ENCODE measurements at regions not wholly inside any gene's neighbourhood (a gene's known extent, or its start where the extent isn't known, plus 50 kb on each side); places are given as distances from the start of the nearest gene placed in this dataset.

DNA sequence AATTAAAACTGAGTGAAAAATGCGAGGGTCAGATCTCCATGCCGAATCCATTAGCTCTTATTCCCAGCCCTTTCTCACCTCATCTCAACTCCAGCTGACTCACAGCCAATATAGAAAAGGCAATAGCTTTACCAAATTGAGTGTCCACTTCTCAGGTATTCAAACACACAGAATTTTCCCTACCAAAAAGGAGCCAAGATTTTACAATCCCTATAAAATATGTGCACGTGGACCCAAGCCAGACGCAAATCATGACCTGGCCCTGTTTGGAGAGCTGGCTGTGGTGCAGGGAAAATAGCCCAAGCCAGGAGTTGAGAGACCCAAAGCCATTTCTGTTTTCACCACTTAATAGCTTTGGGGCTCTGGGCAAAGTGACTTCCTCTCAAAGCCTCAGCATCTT is 379.7 kb upstream of the AUTS2 start:
- TF ChIP-seq SP1 (IDR thresholded peaks at IDR 0.05) (no peak), FOXA2 (IDR thresholded peaks at IDR 0.05) (no peak), EGR1 (IDR thresholded peaks at IDR 0.05; ENCODE audit: low read depth in 2 of 2) (no peak), RXRA (IDR thresholded peaks at IDR 0.05) (no peak), CTCF (IDR thresholded peaks at IDR 0.05; ENCODE audit: low read depth, low read length, missing input control) (no peak), ATF3 (IDR thresholded peaks at IDR 0.05) (no peak)
- TF ChIP-seq, protein P1, sequence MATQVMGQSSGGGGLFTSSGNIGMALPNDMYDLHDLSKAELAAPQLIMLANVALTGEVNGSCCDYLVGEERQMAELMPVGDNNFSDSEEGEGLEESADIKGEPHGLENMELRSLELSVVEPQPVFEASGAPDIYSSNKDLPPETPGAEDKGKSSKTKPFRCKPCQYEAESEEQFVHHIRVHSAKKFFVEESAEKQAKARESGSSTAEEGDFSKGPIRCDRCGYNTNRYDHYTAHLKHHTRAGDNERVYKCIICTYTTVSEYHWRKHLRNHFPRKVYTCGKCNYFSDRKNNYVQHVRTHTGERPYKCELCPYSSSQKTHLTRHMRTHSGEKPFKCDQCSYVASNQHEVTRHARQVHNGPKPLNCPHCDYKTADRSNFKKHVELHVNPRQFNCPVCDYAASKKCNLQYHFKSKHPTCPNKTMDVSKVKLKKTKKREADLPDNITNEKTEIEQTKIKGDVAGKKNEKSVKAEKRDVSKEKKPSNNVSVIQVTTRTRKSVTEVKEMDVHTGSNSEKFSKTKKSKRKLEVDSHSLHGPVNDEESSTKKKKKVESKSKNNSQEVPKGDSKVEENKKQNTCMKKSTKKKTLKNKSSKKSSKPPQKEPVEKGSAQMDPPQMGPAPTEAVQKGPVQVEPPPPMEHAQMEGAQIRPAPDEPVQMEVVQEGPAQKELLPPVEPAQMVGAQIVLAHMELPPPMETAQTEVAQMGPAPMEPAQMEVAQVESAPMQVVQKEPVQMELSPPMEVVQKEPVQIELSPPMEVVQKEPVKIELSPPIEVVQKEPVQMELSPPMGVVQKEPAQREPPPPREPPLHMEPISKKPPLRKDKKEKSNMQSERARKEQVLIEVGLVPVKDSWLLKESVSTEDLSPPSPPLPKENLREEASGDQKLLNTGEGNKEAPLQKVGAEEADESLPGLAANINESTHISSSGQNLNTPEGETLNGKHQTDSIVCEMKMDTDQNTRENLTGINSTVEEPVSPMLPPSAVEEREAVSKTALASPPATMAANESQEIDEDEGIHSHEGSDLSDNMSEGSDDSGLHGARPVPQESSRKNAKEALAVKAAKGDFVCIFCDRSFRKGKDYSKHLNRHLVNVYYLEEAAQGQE (IDR thresholded peaks at IDR 0.05): no peak
- 78% methylated on average over 4 of the region's 4 CpGs for WGBS
- H3K4me3 ChIP-seq (ENCODE audit: low read depth in 1 of 3, low read length in 3 of 3): no peak overlapping the region
- no peak for DNase-seq (ENCODE audit: low spot score)
- H3K27ac ChIP-seq (ENCODE audit: low read depth in 1 of 2, low read length in 2 of 2): no peak overlapping the region
- H3K9me3 ChIP-seq (ENCODE audit: control insufficient read depth in 4 of 4, low read length in 3 of 4): no peaks in the 10 kb centered on the region
- H3K36me3 ChIP-seq (ENCODE audit: control insufficient read depth in 4 of 4, insufficient read depth in 3 of 4, low read depth in 1 of 4, low read length in 3 of 4): no peaks in the 10 kb centered on the region
- H3K27me3 ChIP-seq (ENCODE audit: control insufficient read depth in 4 of 4, insufficient read depth in 4 of 4, low read length in 3 of 4): no peaks in the 10 kb centered on the region
- no peak overlapping the region for H3K9ac ChIP-seq (ENCODE audit: low read depth in 1 of 2, low read length in 2 of 2)
- H3K4me1 ChIP-seq (ENCODE audit: control insufficient read depth in 4 of 4, insufficient read depth in 4 of 4, low read length in 3 of 4): no peaks in the 10 kb centered on the region

DNA sequence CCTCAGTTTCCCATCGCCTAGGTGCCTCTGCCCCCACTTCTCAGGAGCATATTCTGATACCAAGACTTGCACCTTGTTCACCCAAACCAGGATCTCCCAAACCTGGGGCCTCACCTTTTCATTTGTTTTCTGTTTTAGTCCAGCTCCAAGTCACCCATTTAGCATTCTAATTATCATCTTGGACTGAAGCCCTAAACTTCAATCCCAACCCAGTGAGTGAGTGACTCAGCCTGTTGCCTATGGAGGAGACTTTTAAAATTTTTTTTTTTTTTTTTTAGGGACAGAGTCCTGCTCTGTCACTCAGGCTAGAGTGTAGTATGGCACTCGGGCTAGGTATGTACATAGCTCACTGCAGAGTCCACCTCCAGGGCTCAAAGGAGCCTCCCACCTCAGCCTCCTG is 378.9 kb upstream of the AUTS2 start:
- H3K4me3 ChIP-seq (ENCODE audit: low read depth in 1 of 3, low read length in 3 of 3): no peak overlapping the region
- no peaks in the 10 kb centered on the region for H3K36me3 ChIP-seq (ENCODE audit: control insufficient read depth in 4 of 4, insufficient read depth in 3 of 4, low read depth in 1 of 4, low read length in 3 of 4)
- 86% methylated on average over 2 of the region's 2 CpGs for WGBS
- no peaks in the 10 kb centered on the region for H3K4me1 ChIP-seq (ENCODE audit: control insufficient read depth in 4 of 4, insufficient read depth in 4 of 4, low read length in 3 of 4)
- no peak for DNase-seq (ENCODE audit: low spot score)
- TF ChIP-seq JUND (IDR thresholded peaks at IDR 0.05): no peak
- no peak for TF ChIP-seq ATF3 (IDR thresholded peaks at IDR 0.05)
- TF ChIP-seq, protein P1 (IDR thresholded peaks at IDR 0.05): no peak
- no peak for TF ChIP-seq CTCF (IDR thresholded peaks at IDR 0.05; ENCODE audit: low read depth, low read length, missing input control)
- H3K27ac ChIP-seq (ENCODE audit: low read depth in 1 of 2, low read length in 2 of 2): no peak overlapping the region
- H3K9me3 ChIP-seq (ENCODE audit: control insufficient read depth in 4 of 4, low read length in 3 of 4): no peaks in the 10 kb centered on the region
- no peak overlapping the region for H3K9ac ChIP-seq (ENCODE audit: low read depth in 1 of 2, low read length in 2 of 2)
- H3K27me3 ChIP-seq (ENCODE audit: control insufficient read depth in 4 of 4, insufficient read depth in 4 of 4, low read length in 3 of 4): no peaks in the 10 kb centered on the region
